NCI-H345 treated with DMSO at 0.1 percent for 48 hours (cell line): ENCODE measurements at regions not wholly inside any gene's neighbourhood (a gene's known extent, or its start where the extent isn't known, plus 50 kb on each side); places are given as distances from the start of the nearest gene placed in this dataset.
"Not testable (repeated sequence)": the region's sequence is repeated elsewhere in the genome, so short reads cannot be mapped to it uniquely, and the experiment has no call there.

Experiments
- DNase-seq: peaks from one replicate; lab custom pipeline; 2025; ENCODE audit not compliant: unreplicated experiment; lab: John Stamatoyannopoulos, UW

- no peak for DNase-seq
Observed at GRCh38 chr15:35286721-35287120, 201.6 kb upstream of the NANOGP8 start.

- no peak for DNase-seq
Observed at GRCh38 chr15:35282965-35283496, 197.9 kb upstream of the NANOGP8 start.

DNA sequence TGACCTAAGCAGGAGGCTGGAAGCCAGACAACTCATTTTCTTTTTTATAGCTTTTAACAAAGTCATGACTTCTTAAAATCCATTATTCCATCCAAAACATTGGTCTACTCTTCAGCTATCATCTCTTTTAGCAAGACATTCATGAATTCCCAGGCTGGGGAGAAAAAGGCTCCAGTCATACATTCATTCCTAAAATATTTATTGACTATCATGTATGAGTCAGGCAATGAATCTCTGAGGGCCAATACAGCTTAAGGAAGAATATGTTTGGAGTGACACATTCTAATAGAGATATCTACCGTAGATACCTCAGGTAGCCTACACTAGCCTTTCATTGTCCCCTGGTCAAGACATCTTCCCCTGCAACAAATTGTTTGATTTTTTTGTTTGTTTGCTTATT lies 196.4 kb upstream of the NANOGP8 start:
- no peak for DNase-seq

- DNase-seq: no peak
Observed at GRCh38 chr15:35279811-35280210, 194.7 kb upstream of the NANOGP8 start.

DNA sequence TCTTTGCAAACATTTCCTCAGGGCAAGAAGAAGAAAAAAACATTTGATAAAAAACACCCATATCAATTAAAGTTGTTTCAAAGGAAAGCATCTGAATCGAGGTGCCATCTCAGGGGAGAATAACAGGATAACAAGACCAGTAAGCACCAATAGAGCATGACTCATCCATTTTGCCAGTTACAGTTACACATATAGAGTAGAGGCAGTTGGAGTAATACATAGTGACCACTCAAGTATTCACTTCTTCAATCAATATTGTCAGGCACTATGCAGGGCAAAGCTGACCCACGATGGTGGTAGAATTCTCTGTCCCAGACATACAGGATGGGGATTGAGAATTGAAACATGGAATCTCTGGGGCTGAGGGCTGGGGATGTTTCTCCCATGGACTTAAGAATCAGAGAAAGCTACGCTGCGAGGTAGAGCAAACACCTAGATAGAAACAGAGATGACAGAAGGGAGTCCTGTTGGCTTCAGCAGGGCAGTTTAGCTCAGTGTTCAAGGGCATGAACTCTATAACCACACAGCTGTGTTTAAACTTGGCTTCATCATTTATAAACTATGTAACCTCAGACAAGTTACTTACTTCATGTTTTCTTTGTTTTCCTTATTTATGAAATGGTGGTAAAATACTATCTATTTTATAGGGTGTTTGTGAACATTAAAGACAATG lies 186.4 kb upstream of the NANOGP8 start:
- DNase-seq: no peak

- DNase-seq: no peak
Observed at GRCh38 chr15:35260941-35261340, 175.8 kb upstream of the NANOGP8 start.

- not testable (repeated sequence) for DNase-seq
Observed at GRCh38 chr15:35260274-35260673, 175.2 kb upstream of the NANOGP8 start.

GRCh38 chr15:35256551-35256950 lies 171.5 kb upstream of the NANOGP8 start:
- DNase-seq: no peak

DNA sequence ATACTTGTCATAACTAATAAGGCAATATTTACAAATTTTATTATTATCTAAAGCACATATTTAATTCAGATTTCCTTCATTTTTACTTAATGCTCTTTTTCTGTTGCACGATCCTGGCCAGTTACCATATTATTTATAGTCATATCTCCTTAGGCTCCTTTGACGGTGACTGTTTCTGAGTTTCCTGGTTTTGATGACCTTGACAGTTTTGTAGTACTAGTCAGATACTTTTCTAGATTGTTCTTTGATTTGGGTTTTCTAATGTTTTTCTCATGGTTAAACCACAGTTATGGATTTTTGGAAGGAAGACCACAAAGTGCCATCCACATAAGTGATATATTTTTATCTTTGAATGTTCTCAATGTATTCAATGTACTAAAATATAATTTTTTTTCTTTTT lies 171.0 kb upstream of the NANOGP8 start:
- no peak for DNase-seq

DNA sequence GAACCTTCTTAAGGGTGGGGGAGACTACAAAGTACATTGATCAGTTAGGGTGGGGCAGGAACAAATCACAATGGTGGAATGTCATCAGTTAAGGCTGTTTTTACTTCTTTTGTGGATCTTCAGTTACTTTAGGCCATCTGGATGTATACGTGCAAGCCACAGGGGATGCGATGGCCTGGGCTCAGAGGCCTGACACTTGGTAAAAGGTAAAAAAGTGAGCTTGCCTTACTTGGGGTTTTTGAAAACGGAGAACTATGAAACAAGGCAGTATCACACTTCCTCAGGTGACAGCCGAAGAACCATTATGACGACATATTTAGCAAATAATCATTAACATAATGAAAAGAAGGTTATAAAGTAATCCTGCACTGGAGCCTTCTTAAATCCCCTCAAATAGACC lies 169.8 kb upstream of the NANOGP8 start:
- not testable (repeated sequence) for DNase-seq

- DNase-seq: no peak
Observed at GRCh38 chr15:35254062-35254461, 169.0 kb upstream of the NANOGP8 start.

- DNase-seq: no peak
Observed at GRCh38 chr15:35252351-35252865, 167.3 kb upstream of the NANOGP8 start.

- DNase-seq: no peak
Observed at GRCh38 chr15:35247150-35247549, 162.1 kb upstream of the NANOGP8 start.

- DNase-seq: no peak
Observed at GRCh38 chr15:35246451-35246850, 161.4 kb upstream of the NANOGP8 start.

DNA sequence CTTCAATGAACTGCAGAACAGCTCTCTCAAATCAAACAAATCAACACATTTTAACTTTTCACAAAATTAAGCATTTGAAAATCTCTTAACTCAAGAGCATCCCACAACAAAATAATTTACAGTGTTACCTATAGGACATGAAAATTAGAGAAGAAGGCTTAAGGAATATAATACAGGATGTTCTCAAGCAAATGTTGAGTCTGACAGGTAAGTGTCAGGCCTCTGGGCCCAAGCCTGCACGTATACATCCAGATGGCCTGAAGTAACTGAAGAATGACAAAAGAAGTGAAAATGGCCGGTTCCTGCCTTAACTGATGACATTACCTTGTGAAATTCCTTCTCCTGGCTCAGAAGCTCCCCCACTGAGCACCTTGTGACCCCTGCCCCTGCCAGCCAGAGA lies 160.6 kb upstream of the NANOGP8 start:
- not testable (repeated sequence) for DNase-seq

DNA sequence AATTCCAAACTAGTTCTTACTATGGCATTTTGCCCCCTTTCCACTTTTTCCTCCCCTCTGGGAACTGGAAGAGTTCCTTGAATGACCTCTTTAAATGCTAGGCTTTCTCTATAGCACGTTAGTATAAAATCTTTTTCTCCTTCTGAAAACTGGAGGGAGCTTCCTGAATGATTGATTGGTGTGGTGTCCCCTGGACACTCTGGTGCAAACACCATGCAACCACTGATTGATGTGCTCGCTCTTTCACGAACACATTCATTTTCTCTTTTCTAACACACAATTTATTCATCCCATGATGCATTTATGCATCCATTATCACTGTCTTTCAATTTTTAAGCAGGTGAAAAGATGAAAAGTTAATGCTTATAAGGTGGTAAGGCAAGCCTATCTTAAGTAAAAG lies 159.1 kb upstream of the NANOGP8 start:
- no peak for DNase-seq

GRCh38 chr15:35243758-35244157 lies 158.7 kb upstream of the NANOGP8 start:
- DNase-seq: no peak

- not testable (repeated sequence) for DNase-seq
Observed at GRCh38 chr15:35239693-35240092, 154.6 kb upstream of the NANOGP8 start.

DNA sequence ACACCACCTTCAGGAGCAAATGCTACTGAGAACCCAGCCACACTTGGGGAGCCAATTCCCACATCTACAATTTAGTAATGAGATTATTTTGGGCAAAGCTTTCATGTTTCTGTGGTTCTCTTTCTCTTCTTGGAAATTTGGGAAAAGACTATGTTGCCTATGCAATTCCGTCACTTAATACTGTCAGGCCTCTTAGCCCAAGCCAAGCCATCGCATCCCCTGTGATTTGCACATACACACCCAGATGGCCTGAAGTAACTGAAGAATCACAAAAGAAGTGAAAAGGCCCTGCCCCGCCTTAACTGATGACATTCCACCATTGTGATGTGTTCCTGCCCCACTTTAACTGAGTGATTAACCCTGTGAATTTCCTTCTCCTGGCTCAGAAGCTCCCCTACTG lies 153.4 kb upstream of the NANOGP8 start:
- not testable (repeated sequence) for DNase-seq

GRCh38 chr15:35229085-35229484 lies 144.0 kb upstream of the NANOGP8 start:
- no peak for DNase-seq

- no peak for DNase-seq
Observed at GRCh38 chr15:35218215-35218614, 133.1 kb upstream of the NANOGP8 start.

GRCh38 chr15:35215093-35215492 lies 130.0 kb upstream of the NANOGP8 start:
- no peak for DNase-seq
